GM18520 (cell line): ENCODE measurements at regions not wholly inside any gene's neighbourhood (a gene's known extent, or its start where the extent isn't known, plus 50 kb on each side); places are given as distances from the start of the nearest gene placed in this dataset.

Experiments
- ATAC-seq: cut with Tn5 transposase; IDR thresholded peaks from one replicate; pipeline ENCODE4 v1.9.1; 2021; ENCODE audit not compliant: unreplicated experiment

DNA sequence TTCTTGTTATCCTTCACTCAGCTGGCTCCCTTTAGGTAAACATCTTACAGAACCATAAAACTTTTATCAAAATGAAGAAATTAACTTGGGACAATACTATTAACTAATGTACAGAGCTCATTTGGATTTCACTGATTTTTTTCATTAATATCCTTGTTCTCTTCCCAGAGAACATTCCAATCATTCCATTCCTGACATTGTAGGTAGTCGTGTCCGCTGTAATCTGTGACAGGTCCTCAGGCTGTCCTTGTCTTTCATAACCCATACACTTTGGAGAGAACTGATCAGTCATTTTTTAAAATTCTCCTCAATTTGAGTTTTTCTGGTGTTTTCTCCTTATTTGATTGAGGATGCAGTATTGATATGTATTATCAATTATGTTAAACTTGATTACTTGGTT is 916.8 kb downstream of the GALC start:
- no peak for ATAC-seq

DNA sequence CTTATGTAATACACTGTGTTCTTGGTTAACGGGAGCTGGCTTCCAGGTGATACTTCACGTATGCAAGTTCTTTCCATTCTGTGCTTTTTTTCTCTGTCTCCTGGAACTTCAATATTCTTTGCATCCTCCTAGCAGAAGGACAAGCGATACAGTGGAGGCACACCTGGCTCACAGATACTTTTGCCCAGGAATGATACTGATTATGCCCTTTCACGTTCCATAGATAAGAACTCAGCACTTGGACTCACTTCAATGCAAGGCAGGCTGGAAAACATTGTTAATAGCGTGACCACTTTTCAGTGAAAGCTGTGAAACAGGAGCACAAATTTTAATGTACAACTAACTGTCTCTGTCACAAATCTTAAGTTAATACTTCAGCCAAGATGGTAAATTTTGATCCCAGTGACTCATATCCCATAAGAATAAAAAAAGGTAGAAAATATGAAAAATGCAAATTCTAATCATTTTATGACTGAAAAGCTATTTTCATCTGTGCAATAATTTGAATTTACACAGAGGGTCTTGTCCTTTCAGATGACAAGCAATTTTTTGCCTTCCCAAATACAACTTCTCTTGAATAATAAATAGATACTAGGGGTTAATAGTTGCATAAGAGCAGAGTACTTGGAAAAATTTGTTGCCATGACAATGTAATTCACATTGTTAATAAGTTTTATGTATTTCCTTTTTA is 919.0 kb downstream of the GALC start:
- no peak for ATAC-seq

DNA sequence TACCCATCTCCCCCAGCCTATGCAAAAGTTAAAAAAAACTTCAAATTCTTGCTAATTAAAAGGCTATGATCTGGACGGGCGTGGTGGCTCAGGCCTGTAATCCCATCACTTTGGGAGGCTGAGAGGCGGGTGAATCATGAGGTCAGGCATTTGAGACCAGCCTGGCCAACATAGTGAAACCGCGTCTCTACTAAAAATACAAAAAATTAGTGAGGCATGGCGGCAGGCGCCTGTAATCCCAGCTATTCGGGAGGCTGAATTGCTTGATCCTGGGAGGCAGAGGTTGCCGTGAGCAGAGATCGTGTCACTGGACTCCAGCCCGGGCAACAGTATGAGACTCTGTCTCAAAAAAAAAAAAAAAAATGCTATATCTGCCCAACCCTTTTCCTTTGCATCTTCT is 925.4 kb downstream of the GALC start:
- ATAC-seq, result no peak

DNA sequence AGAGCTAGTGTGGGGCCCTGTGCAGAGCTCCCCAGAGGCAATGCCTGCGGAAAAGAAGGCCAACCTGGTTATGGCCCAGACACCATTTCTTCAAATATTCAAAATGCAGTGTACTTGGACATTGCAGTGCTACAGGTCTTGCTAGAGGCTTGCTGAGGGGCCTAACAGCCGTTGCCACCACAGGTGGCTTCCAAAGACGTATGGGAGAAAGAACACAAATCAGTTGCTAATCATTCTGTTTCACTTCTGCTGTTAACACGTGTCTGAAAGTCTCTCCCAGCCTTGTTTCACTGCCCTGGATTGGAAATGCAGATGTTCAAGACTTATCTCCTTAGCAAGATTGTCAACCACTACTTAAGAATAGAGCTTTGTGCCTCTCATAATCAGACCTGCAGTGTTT is 925.9 kb downstream of the GALC start:
- ATAC-seq, result no peak

DNA sequence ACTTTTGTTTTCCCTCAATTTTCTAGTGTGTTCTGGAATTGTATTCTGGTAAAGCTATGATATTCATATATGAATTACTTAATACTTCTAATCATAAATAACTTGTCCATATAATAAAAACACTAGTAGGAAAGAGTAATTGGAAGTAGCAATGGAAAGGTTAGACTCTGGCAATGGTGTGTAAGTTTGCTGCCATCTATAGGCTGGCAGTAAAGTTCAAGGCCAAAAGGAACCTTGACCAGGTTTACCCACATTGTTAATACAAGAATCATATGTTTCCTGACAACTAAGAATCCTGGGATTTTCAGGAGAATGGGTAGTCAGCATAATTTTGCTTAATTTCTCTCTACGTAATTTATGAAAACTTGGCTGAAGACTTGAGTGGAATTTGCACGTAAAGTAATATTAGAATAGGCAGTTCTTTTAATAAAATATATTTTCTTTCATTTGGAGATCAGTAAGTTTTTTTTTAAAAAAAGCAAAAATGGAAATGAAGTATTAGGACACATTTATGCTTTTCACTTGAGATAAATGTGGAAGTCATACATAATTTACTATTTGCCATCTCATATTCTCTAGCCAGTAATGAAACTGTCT is 926.7 kb downstream of the GALC start:
- no peak for ATAC-seq

DNA sequence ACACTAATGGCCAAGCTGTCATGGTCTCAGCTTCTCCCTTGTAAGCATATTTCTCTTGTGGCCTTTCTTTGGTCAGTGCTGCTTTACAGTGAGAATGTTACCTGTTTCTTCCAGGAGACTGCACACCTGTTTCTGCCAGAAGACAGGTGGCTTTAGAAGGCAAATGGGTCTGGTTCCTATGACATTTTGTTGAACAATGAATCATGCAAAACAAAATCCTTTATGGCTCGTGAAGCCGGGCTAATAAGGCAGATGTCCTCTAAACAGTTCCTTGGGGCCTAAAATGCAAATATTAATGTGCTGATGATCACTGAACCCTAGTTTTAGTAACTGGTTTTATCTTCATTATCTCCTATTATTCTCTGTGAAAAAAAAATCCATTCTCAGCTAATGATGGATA is 927.6 kb downstream of the GALC start:
- ATAC-seq, result no peak

DNA sequence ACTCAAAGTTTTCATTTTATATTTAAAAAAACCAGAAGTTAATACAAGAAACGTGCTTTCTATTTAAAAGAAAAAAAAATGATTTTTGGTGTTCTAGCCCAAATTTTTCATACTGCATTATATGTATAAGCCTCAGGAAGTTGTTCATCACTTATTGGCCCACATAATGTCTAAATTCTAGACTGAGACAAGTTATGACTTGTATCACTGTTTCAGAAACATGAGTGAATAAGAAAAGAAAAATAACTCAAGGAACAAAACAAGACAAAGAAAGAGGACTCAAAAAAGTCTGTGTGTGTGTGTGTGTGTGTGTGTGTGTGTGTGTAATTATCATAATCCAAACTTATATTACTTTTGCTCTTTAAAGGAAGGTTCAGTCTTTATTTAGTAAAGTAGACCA is 929.8 kb downstream of the GALC start:
- no peak for ATAC-seq

DNA sequence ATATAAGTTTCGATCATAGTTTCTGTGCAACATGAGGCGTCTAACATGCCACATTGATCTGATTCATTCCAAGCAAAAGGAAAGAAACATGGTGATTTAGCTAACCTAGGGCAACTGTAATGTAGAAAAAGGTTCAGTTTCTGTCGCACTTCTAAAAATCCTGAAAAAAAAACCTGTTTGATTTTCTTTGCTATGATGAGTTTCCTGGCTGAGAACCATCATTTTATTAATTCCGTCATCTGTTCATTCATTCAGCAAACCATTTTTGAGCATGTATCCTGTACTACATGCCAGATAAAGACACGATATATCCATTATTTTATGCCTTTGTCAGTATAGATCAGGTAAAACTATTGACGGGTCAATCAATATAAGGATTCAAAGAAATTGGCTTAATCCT is 932.6 kb downstream of the GALC start:
- ATAC-seq, result no peak

DNA sequence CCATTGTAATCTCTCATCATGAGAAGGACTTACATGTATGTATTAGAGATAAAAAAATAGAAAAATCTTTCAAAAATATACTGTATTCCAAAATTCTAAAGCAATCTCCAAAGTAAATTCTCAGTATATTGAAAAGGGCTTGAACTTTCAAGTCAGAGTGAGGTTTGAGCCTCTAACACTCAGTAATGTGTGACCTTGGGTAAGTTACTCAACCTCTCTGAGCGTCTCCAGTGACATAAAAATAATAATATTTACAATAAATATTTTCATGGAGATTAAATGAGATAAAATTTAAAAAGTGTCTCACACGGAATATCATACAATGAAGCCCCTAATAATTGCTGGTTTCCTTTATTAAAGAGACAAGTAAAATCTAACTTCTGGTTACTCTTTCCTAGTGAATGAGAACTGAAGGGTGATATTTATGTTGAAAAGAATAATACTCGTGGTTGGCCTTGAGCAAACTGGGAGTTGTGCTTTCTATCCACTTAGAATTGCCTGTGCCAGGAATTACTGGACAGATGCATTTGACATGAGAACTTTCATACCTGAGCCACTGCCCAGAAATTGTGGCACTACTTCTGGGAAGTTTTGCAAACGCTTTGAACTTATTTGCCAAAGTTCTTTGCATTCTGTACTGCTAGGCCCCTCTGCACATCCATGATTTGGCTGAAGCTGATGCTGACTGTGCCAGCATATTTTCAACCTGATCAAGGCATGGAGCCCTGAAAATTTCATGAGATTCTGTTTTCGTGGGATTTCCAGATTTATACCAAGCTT is 933.7 kb downstream of the GALC start:
- no peak for ATAC-seq

DNA sequence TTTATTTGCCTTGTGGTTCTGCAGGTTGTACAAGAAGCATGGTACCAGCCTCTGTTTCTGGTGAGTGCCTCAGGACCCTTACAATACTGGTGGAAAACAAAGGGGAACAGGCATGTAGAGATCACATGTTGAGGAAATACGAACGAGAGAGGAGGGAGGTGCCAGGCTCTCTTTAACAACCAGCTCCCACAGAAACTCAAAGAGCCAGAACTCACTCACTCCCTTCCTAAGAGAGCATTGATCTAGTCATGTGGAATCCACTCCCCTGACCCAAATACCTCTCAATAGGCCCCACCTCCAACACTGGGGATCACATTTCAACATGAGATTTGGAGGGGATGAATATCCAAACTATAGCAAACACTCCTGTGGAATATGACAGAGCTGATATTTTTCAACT is 938.0 kb downstream of the GALC start:
- no peak for ATAC-seq

DNA sequence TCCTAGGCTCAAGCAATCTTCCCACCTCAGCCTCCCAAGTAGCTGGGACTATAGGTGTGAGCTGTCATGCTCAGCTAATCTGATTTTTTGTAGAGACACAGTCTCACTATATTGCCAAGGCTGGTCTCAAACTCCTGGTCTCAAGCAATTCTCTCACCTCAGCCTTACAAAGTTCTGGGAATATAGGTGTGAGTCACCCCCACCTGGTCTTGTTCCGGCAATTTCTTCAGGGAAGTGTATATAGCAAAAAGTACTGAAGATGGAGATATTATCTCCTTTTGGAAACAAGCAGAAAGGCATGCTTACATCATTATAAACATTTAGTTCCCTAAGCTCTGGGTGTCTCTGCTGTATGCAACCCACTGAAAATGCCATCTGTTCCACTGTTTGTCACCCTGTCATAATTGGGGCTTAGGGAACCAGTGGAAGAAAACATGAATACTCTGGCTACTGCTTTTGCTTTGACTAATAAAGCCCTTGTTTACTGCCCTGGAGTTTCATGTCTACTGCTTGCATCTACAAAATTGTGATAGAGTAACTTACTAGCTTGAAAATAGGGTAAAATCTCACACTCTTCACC is 940.2 kb downstream of the GALC start:
- ATAC-seq, result no peak

DNA sequence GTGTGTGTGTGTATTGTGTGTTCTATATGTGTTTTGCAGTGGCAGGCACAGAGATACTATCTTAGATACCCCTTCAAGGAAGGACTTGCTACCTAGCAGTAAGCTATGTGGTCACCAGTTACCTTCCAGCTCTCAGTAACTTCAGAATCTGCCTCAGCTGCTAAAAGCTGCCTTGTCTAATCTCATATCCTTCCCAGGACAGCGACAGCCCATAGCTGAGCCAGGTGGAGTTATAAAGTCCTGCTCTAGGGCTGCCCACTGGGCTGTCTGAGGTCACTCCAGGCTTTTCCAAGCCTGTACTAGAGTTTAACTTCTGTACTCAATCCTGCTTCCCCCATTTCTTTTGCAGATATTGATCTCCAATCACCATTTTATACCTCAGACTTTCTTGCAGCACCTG is 942.6 kb downstream of the GALC start:
- no peak for ATAC-seq

DNA sequence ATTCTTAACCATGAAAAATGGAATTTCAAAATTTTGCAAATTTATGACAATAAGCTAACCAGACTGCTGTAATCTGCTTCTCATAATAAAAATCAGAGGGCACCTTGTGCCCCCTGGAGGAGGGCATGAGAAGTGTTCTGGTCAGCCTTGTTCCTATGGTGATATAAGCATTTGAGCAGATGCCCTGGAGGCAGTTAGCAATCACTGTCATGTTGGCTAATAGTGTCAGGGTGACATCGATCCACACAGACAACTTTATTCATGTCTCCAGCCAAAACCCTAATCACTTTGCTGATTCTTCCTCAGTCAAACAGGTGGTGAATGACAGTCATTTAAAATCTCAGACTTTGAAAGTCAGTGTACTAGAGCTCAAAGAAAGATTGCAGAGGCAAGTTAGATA is 943.0 kb downstream of the GALC start:
- no peak for ATAC-seq

DNA sequence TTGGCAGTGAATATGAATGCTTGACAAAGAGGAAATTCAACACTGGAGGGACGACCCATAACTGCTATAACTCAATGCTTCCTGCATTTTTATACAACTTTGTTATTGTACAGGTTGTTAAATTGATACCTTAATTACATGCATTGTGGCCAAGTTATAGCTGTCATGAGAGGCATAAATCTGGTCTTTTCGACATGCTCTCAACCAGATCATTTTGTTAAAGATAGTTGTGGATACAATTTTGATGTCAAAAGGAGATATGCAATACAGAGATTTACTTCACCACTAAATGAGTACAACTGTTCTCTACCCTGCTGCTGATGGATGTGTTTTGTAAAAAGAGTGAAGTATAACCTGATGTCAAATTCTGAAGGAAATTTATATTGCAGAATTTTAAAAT is 946.0 kb downstream of the GALC start:
- no peak for ATAC-seq

DNA sequence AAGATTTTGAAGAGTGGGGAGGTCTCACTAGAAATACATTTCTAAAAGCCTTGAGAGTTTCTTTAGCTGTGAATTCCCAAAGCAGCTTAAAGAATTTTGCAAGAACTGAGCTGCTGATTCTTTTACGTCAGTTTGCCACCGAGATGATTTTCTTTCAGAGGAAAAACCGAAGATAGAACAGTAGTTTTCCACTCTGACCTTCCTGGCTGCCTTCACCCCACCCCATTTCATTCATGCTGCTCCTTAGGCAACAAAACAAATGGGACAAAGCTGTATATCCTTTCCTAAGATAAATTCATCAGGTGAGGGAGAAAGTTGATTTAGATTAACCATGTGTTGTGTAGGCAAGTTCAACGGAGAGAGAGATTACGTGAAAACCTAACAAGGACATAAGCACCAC is 947.0 kb downstream of the GALC start:
- ATAC-seq, result no peak

DNA sequence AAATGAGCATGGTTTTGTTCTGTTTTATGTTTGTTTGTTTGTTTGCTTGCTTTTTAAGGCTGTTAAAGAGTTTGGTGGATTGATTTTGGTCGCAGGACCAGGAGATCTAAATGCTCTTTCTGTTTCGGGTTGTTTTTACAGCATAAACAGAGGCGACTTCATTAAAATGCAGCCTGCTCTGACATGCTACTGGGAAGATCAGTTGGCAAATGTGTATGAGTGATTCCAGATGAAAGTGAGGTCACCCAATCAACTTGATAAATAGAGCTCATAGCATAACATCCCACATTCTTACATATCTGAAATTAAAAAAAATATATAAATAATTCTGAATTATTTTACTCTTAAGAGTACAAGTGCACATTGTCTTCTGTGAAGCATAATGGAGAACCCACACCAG is 947.7 kb downstream of the GALC start:
- no peak for ATAC-seq

DNA sequence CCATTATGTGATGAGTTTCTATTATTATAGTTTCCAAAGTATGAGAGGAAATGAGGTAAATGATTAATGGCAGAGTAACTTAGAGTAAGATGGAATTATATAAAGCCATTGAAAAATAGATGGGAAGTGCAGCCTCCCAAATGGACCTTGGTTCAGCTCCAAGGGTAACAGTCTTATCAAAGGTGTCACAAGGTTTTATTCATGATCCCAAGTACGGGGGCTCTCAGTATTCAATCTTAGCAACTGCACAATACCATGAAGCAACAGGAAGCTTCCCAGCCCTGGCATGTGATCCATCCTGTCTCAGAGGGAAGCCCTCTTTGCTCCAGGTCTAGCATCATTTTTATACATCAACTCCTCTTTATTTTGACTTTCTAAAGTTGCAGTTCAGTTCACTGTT is 948.2 kb downstream of the GALC start:
- ATAC-seq, result no peak

DNA sequence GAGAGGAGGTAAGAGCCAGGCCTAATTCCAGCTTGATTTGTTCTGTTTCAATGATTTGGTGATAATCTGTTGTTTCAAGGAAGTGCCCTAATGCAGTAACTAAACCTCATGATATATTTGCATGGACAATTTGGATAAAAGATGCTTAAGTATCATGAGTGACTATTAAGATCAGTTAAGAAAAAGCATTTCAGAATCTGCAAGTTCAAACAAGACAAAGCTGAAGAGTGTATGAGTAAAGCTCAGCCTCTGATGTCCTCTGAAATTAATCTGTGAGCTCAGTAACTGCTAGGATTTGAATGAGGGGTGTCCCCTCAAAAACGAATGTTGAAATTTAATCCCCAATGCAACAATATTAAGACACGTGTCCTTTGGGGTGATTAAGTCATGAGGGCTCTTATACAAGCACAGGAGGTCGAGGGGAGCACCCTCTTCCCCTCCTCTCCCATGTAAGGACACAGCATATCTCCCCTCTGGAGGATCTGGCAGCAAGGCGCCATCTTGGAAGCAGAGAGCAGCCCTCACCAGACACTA is 949.2 kb downstream of the GALC start:
- no peak for ATAC-seq

DNA sequence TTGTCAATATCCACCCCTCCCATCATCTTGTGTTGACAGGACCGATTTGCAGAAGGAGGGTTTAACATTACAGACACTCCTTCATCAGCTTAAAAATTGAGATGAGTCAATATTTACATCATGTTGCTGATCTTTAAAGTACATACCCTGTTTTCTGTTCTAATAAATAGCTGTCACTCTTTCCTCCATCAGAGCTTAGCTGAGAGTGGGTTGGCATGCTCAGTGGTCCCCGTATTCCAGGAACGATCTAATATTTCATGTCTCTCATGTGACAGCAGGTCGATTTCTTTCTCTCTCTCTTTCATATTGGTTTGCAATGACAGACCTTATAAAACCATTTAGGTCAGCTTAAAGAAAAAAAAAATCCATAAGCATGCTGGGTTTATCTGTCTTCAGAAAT is 950.6 kb downstream of the GALC start:
- no peak for ATAC-seq

DNA sequence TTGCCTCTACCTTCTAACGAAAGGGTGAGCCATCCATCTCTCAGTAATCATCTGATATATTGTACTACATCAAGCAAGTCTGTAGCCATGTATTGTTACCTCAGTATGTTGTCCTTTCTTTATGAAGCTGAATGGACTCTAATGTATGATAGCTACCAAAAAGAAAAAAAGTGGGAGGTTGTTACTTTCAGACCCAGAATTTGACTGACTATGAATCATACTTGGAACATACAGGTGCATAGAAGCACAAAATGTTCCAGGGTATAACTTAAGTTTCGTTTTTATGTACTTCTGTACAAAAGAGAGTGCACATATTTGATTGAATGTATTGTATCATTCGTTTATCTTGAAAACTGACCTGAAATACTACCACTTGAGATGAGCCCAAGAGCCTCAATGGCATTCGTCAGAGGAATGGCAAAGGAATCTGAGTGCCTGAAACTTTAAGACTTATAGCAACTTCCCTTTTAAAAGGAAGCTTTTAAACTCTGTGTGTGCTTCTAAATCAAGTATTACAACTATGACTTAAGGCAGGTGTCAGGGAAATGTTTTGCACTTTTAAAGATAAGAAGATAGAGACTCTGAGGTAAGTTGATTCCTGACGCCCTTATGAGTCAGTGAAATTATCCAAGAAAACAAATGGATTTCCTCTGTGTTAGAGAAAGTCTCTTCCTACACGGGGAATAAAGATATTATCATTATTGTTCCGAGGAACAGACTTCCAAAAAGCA is 951.5 kb downstream of the GALC start:
- ATAC-seq, result no peak

DNA sequence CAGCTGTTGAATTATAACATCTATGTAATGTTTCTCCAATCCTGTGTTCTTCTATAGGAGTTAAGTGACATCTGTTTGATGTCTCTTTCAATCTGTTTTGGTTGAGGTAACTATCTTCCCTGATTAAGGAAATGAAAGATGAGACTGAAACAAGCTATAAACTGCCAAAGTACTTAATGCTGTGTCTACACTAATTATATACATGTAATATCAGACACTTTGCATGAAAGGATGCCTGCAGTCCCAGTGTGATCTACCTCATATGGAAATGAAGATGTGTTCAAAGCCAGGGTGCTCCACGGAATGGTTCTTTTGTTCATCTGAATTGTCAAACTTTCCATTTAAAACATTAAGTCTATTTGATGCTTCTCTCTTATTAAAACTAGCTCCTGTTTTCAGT is 958.3 kb downstream of the GALC start:
- no peak for ATAC-seq
